ENCODE measurements at regions not wholly inside any gene's neighbourhood (a gene's known extent, or its start where the extent isn't known, plus 50 kb on each side); places are given as distances from the start of the nearest gene placed in this dataset.
"Not testable (repeated sequence)": the region's sequence is repeated elsewhere in the genome, so short reads cannot be mapped to it uniquely, and the experiment has no call there.

DNA sequence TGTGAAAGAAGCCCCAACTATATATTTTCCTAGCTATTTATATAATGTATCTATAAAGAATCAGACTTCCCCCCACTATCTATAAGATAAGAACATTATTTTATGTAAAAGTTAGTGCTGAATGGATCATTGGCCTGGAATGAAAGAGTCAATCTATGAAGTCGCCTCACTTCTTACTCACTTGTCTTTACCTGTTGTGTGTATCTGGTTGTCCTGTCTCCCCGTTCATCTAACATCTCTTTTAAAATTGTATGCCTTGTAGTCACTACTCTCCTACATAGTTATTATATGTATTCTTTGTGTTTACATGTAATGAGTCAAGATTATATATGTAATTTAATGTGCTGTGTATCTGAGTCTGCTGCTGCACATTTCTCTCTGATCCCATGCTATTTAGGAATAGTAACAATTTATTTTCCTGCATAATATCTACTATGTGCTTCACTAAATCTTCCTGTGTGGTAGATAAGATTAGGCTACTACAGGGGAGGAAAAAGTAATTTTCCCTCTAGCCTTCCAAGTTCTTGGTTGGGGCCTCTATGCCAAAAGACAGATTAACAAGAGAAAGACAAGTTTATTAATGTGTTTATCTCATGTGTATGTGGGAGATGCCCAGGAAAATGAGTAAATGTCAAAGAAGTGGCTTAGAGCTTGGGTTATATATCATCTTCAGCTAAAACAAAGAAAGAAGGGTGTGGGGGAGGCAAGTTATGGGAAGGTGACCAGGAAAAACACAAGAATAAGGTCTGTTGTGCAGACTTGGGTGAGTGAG, 77.6 kb upstream of the FRMPD4 start:
- DNase-seq, result no peak

DNA sequence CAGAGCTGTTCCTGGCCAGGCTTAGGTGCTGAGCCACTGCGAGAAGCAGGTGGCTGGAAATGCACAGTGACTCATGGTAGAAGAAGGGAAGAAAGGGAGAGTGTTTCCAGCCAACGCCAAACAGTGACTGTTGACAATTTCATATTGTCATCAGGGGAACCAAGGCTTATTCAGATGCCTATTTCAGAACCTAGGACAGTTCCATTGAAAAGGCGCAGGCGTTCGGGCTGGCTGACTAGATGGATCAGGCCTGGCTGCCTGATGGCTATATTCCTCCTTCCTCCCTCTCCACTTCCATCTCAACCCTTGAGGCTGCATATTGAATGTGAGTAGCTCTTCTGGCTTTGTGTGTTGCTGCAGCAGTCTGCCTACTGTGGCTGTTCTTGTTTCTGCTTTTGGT, 73.0 kb upstream of the FRMPD4 start:
- peak; percentile 1 for DNase-seq

GRCh38 chrX:12076046-12076445, 62.2 kb upstream of the FRMPD4 start:
- DNase-seq, result no peak

DNA sequence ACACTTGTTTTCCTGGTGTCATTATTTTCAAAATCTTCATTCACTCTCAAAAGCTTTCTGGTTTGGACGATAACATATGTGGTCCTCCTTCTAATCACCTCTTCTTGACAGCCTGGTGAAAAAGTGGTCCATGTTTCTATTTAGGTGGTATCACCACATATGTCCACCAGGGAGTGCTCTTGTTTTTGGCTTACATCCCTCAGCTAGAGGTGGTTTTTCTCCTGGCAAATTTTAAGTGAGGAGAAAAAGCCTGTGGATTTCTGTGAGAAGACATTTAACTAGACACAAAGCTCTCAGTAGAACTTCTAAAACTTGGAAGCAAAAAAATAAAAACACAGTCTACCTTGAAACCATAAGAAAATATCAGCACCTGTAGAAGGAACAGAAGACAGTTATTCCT, 58.0 kb upstream of the FRMPD4 start:
- no peak for DNase-seq

- DNase-seq, result not testable (repeated sequence)
These were observed 55.3 kb upstream of the FRMPD4 start for GRCh38 chrX:12082959-12083358.
